ENCODE measurements at regions not wholly inside any gene's neighbourhood (a gene's known extent, or its start where the extent isn't known, plus 50 kb on each side); places are given as distances from the start of the nearest gene placed in this dataset.
"Not testable (repeated sequence)": the region's sequence is repeated elsewhere in the genome, so short reads cannot be mapped to it uniquely, and the experiment has no call there.

DNA sequence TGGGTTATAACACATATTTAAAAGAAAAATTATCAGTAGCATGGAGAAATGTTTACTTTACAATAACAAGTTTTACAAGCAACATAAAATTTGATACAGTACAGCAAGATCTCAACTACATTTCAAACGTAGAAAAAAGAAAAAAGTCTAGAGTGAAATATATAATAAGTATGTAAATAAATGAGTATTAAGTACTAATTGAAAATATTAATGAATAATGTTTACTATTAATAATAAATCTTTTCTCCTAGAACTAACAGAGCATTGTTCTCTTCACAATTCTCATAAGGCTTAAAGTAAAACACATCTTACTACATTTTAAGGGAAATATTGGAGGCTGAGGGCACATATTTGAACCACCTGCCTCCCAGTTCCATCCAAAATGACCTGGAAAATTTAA is 72.1 kb downstream of the TMEM212 start:
- no peaks in the 10 kb centered on the region for H3K79me2 ChIP-seq (ENCODE audit: insufficient read depth, low read depth, low read length)
- no peak overlapping the region for H2AFZ ChIP-seq (ENCODE audit: low read length)
- no peak overlapping the region for H3K27ac ChIP-seq (ENCODE audit: low read depth, low read length, poor library complexity, severe bottlenecking)
- H3K4me1 ChIP-seq (ENCODE audit: insufficient read depth, low read length, poor library complexity, severe bottlenecking) = no peaks in the 10 kb centered on the region
- H3K36me3 ChIP-seq (ENCODE audit: insufficient read depth, low read length) = no peaks in the 10 kb centered on the region
- H3K4me2 ChIP-seq (ENCODE audit: low read length) = no peak overlapping the region
- intact Hi-C loops (cut with micrococcal nuclease; ENCODE audit: unreplicated experiment) = no loop called here
- H4K20me1 ChIP-seq (ENCODE audit: insufficient read depth, low read length) = no peaks in the 10 kb centered on the region
- no TSS peak for BruUV-seq (replicated peaks)
- CTCF ChIA-PET (ENCODE audit: unreplicated experiment) = no interaction called here
- H3K4me3 ChIP-seq (ENCODE audit: low read depth, low read length, poor library complexity, severe bottlenecking) = no peak overlapping the region
- no peaks in the 10 kb centered on the region for H3K9me3 ChIP-seq (ENCODE audit: low read length)
- POLR2A ChIA-PET = no interaction called here
- TF ChIP-seq, protein P1, sequence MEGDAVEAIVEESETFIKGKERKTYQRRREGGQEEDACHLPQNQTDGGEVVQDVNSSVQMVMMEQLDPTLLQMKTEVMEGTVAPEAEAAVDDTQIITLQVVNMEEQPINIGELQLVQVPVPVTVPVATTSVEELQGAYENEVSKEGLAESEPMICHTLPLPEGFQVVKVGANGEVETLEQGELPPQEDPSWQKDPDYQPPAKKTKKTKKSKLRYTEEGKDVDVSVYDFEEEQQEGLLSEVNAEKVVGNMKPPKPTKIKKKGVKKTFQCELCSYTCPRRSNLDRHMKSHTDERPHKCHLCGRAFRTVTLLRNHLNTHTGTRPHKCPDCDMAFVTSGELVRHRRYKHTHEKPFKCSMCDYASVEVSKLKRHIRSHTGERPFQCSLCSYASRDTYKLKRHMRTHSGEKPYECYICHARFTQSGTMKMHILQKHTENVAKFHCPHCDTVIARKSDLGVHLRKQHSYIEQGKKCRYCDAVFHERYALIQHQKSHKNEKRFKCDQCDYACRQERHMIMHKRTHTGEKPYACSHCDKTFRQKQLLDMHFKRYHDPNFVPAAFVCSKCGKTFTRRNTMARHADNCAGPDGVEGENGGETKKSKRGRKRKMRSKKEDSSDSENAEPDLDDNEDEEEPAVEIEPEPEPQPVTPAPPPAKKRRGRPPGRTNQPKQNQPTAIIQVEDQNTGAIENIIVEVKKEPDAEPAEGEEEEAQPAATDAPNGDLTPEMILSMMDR (conservative IDR thresholded peaks at IDR 0.05; ENCODE audit: low read length) = no peak
- TF ChIP-seq EZH2phosphoT487 (IDR thresholded peaks at IDR 0.05; ENCODE audit: borderline replicate concordance, low read depth, low read length) = no peak
- no peak for DNase-seq (ENCODE audit: low spot score)
- no peaks in the 10 kb centered on the region for H3K9me2 ChIP-seq (ENCODE audit: insufficient read depth, low read length)

DNA sequence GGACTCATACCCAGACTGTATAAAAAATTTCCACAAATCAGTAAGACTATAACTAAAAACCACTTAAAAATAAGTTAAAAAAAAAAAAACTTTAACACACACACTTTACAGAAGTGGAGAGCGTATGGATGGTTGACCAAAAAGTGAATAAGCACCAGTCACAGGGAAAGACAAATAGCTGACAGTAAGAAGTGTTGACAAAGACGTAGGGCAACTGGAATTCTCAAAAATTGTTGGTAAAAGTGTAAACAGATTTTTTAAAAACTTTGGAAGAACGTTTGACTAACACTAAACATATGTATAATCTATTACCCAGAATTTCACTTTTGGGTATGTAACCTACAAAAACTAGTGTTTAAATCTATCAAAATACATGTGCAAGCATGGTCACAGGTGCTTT is 73.7 kb downstream of the TMEM212 start:
- DNase-seq (ENCODE audit: low spot score) = no peak
- BruUV-seq (replicated peaks) = no TSS peak
- CTCF ChIA-PET (ENCODE audit: unreplicated experiment) = no interaction called here

GRCh38 chr3:171922629-171923028 is 79.5 kb downstream of the TMEM212 start:
- H3K79me2 ChIP-seq (ENCODE audit: insufficient read depth, low read depth, low read length); H3K4me2 ChIP-seq (ENCODE audit: low read length); DNase-seq (ENCODE audit: low spot score); intact Hi-C loops (cut with micrococcal nuclease; ENCODE audit: unreplicated experiment); H2AFZ ChIP-seq (ENCODE audit: low read length); H3K9me2 ChIP-seq (ENCODE audit: insufficient read depth, low read length); H4K20me1 ChIP-seq (ENCODE audit: insufficient read depth, low read length); H3K4me3 ChIP-seq (ENCODE audit: low read depth, low read length, poor library complexity, severe bottlenecking); POLR2A ChIA-PET; H3K27ac ChIP-seq (ENCODE audit: low read depth, low read length, poor library complexity, severe bottlenecking); CTCF ChIA-PET (ENCODE audit: unreplicated experiment); H3K9me3 ChIP-seq (ENCODE audit: low read length); H3K4me1 ChIP-seq (ENCODE audit: insufficient read depth, low read length, poor library complexity, severe bottlenecking); H3K36me3 ChIP-seq (ENCODE audit: insufficient read depth, low read length); BruUV-seq (replicated peaks): not testable (repeated sequence)

More for the DNA sequence above, 73.7 kb downstream of the TMEM212 start:
- H4K20me1 ChIP-seq (ENCODE audit: insufficient read depth, low read length) = no peaks in the 10 kb centered on the region
- H3K4me2 ChIP-seq (ENCODE audit: low read length) = no peak overlapping the region
- no peaks in the 10 kb centered on the region for H3K4me1 ChIP-seq (ENCODE audit: insufficient read depth, low read length, poor library complexity, severe bottlenecking)
- H3K79me2 ChIP-seq (ENCODE audit: insufficient read depth, low read depth, low read length) = no peaks in the 10 kb centered on the region
- no peaks in the 10 kb centered on the region for H3K36me3 ChIP-seq (ENCODE audit: insufficient read depth, low read length)
- H3K4me3 ChIP-seq (ENCODE audit: low read depth, low read length, poor library complexity, severe bottlenecking) = no peak overlapping the region
- H2AFZ ChIP-seq (ENCODE audit: low read length) = no peak overlapping the region
- no peaks in the 10 kb centered on the region for H3K9me2 ChIP-seq (ENCODE audit: insufficient read depth, low read length)
- TF ChIP-seq, protein P1 (conservative IDR thresholded peaks at IDR 0.05; ENCODE audit: low read length) = no peak
- TF ChIP-seq EZH2phosphoT487 (IDR thresholded peaks at IDR 0.05; ENCODE audit: borderline replicate concordance, low read depth, low read length) = no peak
- intact Hi-C loops (cut with micrococcal nuclease; ENCODE audit: unreplicated experiment) = no loop called here
- no peak overlapping the region for H3K27ac ChIP-seq (ENCODE audit: low read depth, low read length, poor library complexity, severe bottlenecking)
- no peaks in the 10 kb centered on the region for H3K9me3 ChIP-seq (ENCODE audit: low read length)
- POLR2A ChIA-PET = no interaction called here

DNA sequence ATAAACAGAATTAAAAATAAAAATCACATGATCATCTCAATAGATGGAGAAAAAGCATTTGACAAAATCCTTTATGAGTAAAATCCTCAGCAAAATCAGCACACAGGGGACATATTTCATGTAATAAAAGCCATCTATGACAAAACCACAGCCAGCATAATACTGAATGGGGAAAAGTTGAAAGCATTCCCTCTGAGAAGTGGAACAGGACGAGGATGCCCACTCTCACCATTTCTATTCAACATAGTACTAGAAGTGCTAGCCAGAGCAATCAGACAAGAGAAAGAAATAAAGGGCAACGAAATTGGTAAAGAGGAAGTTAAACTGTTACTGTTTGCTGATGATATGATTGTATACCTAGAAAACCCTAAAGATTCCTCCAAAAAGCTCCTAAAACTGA is 80.5 kb downstream of the TMEM212 start:
- DNase-seq (ENCODE audit: low spot score); H3K4me3 ChIP-seq (ENCODE audit: low read depth, low read length, poor library complexity, severe bottlenecking); H3K9me3 ChIP-seq (ENCODE audit: low read length); H3K36me3 ChIP-seq (ENCODE audit: insufficient read depth, low read length); H3K27ac ChIP-seq (ENCODE audit: low read depth, low read length, poor library complexity, severe bottlenecking); POLR2A ChIA-PET; H3K4me2 ChIP-seq (ENCODE audit: low read length); H4K20me1 ChIP-seq (ENCODE audit: insufficient read depth, low read length); H3K4me1 ChIP-seq (ENCODE audit: insufficient read depth, low read length, poor library complexity, severe bottlenecking); BruUV-seq (replicated peaks); intact Hi-C loops (cut with micrococcal nuclease; ENCODE audit: unreplicated experiment); H3K79me2 ChIP-seq (ENCODE audit: insufficient read depth, low read depth, low read length); H3K9me2 ChIP-seq (ENCODE audit: insufficient read depth, low read length); H2AFZ ChIP-seq (ENCODE audit: low read length); CTCF ChIA-PET (ENCODE audit: unreplicated experiment): not testable (repeated sequence)

DNA sequence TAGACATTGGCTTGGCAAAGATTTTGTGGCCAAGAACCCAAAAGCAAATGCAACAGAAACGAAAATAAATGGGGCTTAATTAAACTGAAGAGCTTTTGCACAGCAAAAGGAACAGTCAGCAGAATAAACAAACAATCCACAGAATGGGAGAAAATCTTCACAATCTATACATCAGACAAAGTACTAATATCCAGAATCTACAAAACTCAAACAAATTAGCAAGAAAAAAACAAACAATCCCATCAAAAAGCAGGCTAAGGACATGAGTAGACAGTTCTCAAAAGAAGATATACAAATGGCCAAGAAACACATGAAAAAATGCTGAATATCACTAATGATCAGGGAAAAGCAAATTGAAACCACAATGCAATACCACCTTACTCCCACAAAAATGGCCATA is 81.7 kb downstream of the TMEM212 start:
- POLR2A ChIA-PET = interaction anchor here (0.6 kb wide), 1 partner anchor 42 kb away, joined by 3 read pairs; no protein-coding TSS in a partner anchor
- H3K9me2 ChIP-seq (ENCODE audit: insufficient read depth, low read length); DNase-seq (ENCODE audit: low spot score); H3K9me3 ChIP-seq (ENCODE audit: low read length); CTCF ChIA-PET (ENCODE audit: unreplicated experiment); BruUV-seq (replicated peaks); H4K20me1 ChIP-seq (ENCODE audit: insufficient read depth, low read length); H3K4me3 ChIP-seq (ENCODE audit: low read depth, low read length, poor library complexity, severe bottlenecking); H3K36me3 ChIP-seq (ENCODE audit: insufficient read depth, low read length); intact Hi-C loops (cut with micrococcal nuclease; ENCODE audit: unreplicated experiment); H3K4me1 ChIP-seq (ENCODE audit: insufficient read depth, low read length, poor library complexity, severe bottlenecking); H3K4me2 ChIP-seq (ENCODE audit: low read length); H3K27ac ChIP-seq (ENCODE audit: low read depth, low read length, poor library complexity, severe bottlenecking); H3K79me2 ChIP-seq (ENCODE audit: insufficient read depth, low read depth, low read length); H2AFZ ChIP-seq (ENCODE audit: low read length): not testable (repeated sequence)

Measured in OCI-LY7 (cell line).